ENCODE measurements at regions not wholly inside any gene's neighbourhood (a gene's known extent, or its start where the extent isn't known, plus 50 kb on each side); places are given as distances from the start of the nearest gene placed in this dataset.
A peak's percentile ranks its signal among the peaks of the same experiment; 100 is the strongest.

DNA sequence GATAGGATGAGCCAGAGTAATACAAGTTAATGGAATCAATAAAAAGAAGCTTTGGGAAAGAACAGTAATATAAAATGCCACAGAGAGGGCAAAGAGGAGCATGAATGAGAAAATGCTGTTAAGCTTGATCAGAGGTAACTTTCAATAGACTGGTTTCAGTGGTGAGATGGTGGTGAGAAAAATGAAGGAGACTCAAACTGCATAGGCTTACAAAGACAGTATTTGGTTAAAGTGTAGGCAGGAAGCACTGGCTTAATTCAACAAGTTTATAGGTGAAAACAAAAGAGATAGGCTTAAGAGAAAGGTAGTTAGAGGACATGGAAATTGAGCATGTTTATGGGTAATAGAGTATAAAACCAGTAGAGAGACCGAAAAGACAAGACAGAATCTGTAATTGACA is 298.6 kb upstream of the ADAMTS5 start:
- DNase-seq (ENCODE audit: low read depth), result no peak

GRCh38 chr21:27261676-27262075 is 294.8 kb upstream of the ADAMTS5 start:
- DNase-seq (ENCODE audit: low read depth), result no peak

DNA sequence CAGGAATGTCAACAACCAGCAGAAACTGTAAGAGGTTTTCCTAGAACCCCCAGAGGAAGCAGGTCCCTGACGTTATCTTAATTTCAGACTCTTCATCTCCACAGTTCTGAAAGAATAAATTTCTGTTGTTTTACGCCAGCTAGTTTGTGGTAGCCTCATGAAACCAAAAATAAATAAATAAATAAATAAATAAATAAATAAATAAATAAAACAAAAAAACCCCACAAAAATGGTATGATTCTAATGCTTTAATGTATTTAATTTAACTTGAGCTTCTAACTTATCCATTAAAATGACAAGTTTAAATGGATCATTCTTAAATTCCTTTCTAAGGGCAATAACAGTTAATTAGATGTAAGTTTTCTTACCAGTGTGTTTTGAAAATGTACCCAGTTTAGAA is 293.8 kb upstream of the ADAMTS5 start:
- no peak for DNase-seq (ENCODE audit: low read depth)

GRCh38 chr21:27258742-27259448 is 292.0 kb upstream of the ADAMTS5 start:
- no peak for DNase-seq (ENCODE audit: low read depth)

DNA sequence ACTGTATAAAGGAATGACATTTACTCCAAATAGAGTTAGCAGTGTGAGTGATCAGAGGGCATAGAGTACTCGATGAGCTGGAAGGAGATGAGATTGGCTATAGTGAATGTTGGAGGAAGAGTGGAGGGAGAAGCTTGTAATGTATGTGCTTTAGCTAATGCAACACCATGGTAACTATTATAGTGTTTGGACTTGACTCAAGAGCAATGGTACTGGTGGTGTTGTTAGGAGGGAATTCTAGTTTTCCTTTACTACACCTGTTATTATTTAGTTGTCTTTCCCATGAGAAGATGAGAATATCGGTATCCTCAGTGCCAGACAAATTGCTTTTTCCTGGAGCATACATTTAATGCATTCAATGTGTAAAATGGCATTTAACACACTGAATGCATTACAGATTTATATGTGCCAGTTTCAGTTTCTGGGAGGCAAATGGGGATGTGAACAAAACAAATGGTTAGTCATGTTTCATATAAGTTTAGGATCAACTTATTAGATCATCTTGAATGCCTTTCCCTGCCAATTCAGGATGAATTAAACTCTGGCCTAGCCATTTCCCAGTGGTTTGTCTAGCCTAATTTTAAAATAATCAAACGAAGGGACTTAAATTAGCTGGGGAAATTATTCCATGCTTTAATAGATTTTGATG is 291.1 kb upstream of the ADAMTS5 start:
- no peak for DNase-seq (ENCODE audit: low read depth)

GRCh38 chr21:27257226-27257625 is 290.3 kb upstream of the ADAMTS5 start:
- no peak for DNase-seq (ENCODE audit: low read depth)

- no peak for DNase-seq (ENCODE audit: low read depth)
Observed at GRCh38 chr21:27251752-27252151, 284.9 kb upstream of the ADAMTS5 start.

- DNase-seq (ENCODE audit: low read depth), result no peak
Observed at GRCh38 chr21:27250366-27250765, 283.5 kb upstream of the ADAMTS5 start.

DNA sequence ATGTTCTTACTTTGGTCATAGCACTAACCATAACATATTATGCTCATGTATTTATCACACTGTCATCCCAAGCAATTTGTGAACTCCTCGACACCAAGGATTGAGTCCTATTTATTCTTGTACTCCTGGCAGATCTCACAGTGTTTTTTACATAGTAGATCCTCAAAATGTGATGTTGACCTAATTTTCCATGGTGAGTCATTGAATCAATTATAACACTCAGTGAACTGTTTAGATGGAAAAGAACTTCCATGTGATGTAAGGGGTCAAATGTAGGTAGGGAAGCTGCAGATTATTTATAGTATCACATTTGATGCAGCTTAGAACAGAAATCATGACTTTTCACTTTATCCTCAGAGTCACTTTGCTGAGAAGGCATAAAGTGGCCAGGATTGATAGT is 281.9 kb upstream of the ADAMTS5 start:
- DNase-seq (ENCODE audit: low read depth), result no peak

GRCh38 chr21:27246741-27247140 is 279.9 kb upstream of the ADAMTS5 start:
- DNase-seq (ENCODE audit: low read depth), result no peak

DNA sequence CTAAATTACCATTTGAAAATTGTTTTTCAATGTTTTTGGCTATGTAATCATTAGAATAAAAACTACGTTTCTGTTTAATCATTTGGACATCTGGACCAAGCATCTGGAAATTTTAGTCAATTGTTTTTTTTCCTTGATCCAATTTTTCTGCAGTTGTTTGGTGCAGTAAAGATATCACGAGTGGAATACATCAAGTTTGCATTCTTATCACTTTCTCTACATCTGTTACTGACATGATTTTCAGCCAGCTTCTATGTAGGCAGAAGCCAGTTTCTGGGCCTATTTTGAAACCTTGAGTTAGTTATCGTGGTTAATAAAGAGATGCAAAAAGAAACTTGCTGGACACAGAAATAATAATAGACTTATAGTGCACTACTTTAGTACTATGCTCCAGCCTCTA is 277.9 kb upstream of the ADAMTS5 start:
- no peak for DNase-seq (ENCODE audit: low read depth)

DNA sequence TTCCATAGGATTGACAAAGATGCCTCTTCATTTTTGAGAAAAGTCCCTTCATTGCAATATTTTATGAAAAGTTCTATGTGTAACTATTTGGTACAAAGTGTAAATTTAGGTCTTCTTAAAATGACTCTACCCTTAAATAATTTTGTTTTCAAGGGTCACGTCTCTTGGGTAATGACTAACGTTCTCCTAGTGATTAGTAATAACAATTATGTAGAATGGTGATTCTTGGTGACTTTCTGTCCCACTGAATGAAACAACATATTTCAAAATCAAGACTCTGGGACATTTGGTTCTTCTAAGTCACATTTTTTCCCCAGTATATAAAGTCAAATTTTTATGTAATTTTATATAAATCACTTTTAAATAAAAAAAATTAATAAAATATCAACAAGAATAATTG is 277.5 kb upstream of the ADAMTS5 start:
- no peak for DNase-seq (ENCODE audit: low read depth)

- DNase-seq (ENCODE audit: low read depth), result peak; percentile 75
Observed at GRCh38 chr21:27240839-27241238, 274.0 kb upstream of the ADAMTS5 start.

GRCh38 chr21:27233514-27234115 is 266.7 kb upstream of the ADAMTS5 start:
- no peak for DNase-seq (ENCODE audit: low read depth)

- DNase-seq (ENCODE audit: low read depth), result no peak
Observed at GRCh38 chr21:27225940-27226339, 259.1 kb upstream of the ADAMTS5 start.

GRCh38 chr21:27225151-27225550 is 258.3 kb upstream of the ADAMTS5 start:
- DNase-seq (ENCODE audit: low read depth), result no peak

DNA sequence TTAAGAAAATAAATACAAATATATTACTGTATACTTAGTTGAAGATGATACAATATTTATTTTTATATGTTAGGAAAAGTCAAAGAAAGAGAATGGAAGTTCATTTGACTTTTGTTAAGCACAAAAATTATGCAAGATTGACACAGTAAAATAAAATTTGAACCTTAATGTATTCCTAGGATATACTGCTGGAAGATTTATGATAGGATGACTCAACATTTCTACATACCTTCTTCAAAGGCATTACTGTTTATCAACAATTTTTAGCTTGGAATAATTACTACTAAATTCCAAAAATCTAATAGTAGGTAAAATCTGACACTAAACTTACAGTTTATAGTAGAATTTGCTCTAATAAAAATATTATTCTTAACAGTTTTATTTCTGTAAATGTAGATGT is 257.3 kb upstream of the ADAMTS5 start:
- DNase-seq (ENCODE audit: low read depth), result no peak

- no peak for DNase-seq (ENCODE audit: low read depth)
Observed at GRCh38 chr21:27221077-27221476, 254.2 kb upstream of the ADAMTS5 start.

GRCh38 chr21:27220416-27220815 is 253.5 kb upstream of the ADAMTS5 start:
- DNase-seq (ENCODE audit: low read depth), result no peak

DNA sequence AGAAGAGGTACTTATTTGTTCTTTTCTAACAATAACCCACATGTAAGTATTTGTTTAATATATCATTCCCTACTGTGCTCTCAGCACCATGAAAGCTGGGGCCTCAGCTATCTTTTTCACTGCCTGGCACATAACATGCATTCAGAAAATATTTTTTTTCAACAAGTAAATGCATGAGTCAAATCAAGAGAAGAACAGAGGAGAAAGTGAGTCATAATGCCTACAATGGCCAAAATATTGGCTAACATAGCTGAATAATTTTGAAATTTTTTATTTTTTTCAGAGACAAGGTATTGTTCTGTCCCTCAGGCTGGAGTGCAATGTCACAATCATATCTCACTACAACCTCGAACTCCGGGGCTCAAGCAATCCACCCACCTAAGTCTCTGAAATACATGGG is 252.2 kb upstream of the ADAMTS5 start:
- DNase-seq (ENCODE audit: low read depth), result no peak

DNA sequence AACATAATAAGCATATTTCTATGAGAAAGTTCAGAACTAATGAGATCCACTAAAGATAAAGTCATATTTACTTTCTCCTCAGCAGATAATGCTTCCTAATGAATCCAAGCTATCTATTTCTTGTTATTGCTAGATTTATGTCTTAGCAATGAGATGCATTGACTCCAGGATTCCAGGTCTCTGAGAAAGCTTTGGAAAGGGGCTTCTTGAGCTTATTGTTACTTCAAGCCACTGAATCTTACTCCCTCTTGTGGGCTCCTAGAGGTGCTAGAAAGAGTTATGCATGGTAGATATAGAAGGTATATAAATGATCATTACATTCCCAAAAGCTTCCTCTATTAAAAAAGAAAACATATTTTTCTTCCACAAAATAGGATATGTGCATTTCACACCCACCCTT is 246.4 kb upstream of the ADAMTS5 start:
- no peak for DNase-seq (ENCODE audit: low read depth)

DNA sequence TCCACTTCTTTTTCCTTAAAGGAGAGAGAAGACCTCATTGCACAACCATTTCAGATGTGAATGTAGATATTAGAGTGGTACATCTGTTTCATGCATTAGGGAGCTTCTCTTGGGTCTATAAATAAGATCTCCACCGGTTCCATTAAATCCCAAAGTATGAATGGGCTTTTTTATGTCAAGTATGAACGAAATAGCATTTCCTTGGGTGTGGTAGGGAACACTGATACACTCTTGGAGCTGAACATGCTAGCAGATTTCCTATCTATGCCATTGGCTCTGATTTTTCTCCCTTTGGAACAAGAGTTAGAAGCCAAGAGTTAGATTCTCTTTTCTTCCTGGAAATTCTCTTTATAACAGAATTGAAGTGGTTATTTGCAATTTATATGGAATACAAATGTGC is 245.6 kb upstream of the ADAMTS5 start:
- peak; percentile 75 for DNase-seq (ENCODE audit: low read depth)

- no peak for DNase-seq (ENCODE audit: low read depth)
Observed at GRCh38 chr21:27209546-27209945, 242.7 kb upstream of the ADAMTS5 start.

Measured in forelimb muscle (tissue), 1 donor.